Right renal pelvis (tissue), 4 donors: ENCODE measurements at regions not wholly inside any gene's neighbourhood (a gene's known extent, or its start where the extent isn't known, plus 50 kb on each side); places are given as distances from the start of the nearest gene placed in this dataset.
A peak's percentile ranks its signal among the peaks of the same experiment; 100 is the strongest.

Experiments used
- DNase-seq, 4 donors: peaks; one replicate each; pipeline ENCODE4 v3.0.0-alpha.2; 2013; ENCODE audit warnings: low read depth in 4 of 4, low spot score in 3 of 4, missing footprints in 1 of 4

DNA sequence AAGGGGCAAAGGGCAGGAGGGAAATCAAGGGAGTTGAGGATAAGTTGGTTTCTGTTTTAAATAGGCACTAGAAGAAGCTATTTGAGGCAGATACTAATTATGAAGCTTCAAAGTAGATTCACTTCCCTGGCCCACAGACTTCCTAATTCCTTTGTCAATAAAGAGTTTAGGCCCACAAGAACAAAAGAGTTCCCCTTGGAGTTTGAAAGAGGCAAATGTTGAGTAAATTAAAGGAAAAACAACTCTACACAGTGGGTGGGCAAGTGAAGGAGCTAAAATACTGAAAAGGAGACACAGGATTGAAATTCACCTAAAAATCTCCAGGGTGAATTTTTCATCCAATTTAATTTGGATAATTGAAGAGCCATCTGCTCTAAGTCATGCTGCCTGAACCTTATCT is 411.7 kb upstream of the RORA start:
- no peak for DNase-seq

DNA sequence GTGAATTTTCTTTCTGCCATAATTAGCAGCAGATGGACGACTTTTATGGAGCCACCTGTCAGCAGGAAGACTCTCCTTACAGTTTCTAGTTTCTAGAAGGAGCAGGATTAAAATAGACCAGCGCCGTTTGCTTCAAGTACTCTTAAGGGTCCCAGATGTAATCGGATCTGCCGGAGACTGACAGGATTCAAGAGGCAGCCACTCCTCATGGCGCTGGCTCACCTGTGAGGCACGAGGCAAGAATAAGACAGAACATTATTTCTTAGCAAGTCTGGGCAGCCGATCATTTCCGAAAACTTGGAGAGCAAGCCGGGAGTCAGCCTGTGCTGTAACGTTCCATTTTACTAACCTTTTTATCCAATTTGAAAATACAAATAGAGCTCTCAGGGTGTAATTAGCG is 410.4 kb upstream of the RORA start:
- no peak for DNase-seq

DNA sequence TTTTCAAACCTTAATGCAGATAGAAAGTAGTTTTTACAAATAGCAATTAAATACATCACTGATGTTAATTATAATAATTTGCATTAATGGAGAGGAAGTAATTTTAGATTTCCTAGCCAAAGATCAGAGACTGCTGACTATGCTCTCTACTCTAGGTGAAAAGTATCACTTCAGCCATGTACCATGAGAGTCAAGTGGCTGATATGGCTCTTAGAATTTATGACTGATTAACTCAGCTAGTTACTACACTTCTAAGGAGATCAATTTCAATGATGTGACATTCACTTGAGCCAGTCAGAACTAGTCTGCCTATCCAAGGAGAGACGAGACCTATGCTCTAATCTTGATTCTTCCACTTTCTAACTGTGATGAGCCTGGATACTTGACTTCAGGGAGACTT is 405.7 kb upstream of the RORA start:
- DNase-seq: no peak

DNA sequence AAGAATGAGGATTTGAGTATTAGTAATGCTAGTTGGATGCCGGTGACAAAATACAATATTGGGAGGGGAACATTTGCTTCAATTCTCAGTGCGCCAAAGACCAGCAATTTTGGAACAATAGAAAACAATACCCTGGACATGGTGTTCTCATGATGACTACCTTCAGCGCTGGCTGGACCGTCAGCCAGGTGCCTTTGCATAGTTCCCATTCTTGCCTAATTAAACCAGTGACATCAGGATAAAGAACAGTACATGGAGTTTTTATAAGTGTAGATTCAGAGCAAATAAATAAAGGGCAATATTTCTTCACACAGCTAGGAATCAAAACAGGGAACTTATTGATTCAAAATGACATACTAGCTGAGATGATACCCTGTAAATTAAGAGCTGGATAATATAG is 404.8 kb upstream of the RORA start:
- DNase-seq: no peak

DNA sequence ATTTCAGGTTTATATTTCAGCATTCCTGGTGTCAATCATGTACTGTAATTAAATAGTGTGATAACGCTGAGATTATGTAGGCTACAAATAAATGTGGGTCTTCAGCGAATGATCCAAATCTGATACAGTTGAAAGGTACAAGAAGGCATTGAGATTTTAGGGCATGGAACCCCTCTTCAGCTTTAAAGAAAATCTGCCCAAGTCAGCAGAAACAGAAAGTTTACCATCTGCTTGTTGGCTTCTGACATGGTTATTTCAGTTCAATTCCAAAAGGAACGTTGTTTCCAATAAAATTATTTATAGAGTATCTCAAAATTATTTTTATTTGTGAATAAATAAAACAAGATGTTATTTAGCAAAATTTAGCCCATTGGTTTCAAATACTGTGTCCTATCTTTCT is 400.2 kb upstream of the RORA start:
- DNase-seq: no peak

DNA sequence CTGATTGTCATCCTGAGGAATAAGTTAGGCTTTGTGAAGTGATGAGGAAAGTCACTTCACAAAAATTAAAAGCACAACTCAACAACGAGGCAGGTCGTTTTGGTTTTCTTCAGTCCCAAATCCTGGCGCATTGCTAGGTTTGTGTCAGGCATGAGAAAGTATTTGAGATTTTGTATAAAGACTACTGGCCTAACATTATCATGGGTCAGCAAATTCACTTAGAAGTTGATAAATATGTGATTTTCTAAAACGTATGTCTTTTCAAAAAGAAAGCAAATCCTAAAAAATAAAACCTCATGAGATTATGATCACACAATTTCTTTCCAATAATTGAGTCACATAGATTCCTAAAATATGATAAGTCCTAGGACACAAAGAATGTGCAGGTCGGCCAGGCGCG is 395.8 kb upstream of the RORA start:
- no peak for DNase-seq

DNA sequence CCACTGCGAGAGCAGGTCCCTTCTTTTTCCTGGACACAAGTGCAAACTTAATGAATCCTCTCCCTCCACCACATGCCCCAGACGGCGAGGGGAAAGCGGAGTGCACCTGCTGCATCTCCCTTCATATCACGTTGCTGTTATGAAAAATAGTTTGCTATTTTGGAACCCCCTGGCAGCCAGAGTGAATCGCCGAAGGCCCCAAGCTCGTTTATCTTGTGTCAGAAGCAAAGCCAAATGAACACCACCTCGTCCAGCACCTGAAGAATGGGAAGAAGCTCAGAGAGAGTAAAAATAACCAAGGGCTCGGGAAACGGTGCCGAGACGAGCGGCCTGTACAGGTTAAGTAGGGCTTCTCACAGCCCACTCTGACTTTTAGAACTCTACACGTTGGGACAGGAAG is 394.6 kb upstream of the RORA start:
- no peak for DNase-seq

DNA sequence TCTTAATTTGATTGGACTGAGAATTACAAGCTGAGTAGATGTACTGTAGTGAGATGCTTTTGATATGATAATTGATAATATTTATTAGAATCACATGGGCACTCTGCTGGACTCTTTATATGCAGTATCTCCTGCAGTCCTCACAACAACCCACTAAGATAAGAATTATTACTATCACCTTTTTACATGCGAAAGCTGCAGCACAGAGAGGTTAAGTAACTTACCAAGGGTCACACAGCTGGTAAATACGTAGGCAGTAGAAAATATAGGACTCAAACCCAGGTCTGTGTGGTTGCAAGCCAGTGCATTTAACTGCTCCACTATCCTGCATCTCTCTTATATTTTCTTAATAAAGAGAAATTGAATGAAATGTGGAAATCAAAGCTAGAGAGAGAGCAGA is 392.8 kb upstream of the RORA start:
- DNase-seq: no peak

DNA sequence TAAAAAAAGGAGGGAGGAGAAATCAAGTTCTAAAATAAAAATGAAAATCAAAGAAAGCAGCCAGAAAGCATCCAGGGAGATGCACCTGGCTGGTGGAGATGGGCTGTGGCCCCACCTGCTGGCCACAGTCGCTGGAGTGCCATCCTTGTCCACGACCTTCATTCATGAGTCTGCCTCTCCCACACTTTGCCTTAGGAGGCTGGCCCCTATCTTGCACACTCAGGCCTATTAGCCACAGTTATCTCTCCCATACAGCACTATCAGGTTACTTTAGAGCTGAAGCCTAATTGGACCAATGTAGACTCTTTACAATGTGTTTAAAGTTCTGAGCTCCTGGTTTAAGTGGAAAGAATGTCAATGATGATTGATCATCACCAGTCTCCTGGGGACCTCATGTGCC is 392.0 kb upstream of the RORA start:
- DNase-seq: peak in 2 of 4 donors; percentile 3 to 7

DNA sequence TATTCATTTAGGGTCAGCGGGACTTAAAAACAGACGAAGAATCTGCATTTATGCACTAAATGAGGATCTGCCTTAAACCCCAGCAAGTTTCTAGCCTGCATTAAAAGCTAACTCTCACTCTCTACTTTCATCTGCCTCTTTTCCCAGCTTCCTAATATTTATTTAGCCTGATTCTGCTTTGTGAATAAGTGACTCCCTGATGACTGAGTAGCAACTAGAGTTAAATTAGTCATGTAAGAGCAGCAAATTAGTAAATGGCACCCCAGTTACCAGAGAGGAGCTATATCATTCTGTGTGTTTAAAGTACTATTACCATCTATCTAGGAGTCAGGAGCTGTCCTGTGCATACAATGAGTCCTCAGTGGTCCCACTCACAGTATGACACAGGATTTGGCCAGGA is 391.0 kb upstream of the RORA start:
- no peak for DNase-seq

DNA sequence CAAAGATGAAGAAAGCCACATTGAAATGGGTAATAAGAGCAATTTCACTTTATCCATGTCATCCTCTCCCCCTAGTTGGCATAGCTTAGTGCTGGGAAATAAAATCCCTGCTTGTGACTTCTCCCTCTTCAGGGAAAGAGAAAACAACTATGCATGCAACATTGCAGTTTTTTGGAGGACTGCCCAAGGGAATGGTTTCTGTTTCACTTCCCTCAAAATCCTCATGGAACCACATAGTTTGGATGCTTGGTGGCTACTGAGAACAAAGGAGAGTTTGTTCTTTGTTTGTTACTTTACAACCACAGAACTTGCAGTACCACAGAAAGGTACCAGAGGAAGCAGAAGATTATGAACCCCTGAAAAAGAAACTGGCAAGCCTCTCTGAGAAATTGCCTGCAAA is 384.6 kb upstream of the RORA start:
- no peak for DNase-seq

DNA sequence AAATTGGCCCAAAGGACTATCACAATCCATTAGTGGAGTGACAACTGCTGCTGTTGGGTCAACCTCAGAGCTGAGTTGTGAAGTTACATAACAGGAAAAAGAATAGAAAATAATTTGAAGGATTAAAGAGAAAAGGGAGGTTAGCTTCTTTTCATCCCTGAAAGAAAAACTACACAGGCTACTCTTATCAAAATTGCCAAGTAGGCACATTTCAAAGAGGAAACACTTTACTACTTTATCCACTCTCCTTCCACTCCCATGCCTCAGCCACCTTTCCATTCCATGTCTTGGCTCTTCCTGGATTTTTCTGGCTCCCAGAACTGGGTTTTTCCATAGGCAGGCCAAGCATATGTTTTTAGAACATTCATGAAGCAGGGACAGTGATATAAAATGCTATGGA is 384.0 kb upstream of the RORA start:
- DNase-seq: no peak

DNA sequence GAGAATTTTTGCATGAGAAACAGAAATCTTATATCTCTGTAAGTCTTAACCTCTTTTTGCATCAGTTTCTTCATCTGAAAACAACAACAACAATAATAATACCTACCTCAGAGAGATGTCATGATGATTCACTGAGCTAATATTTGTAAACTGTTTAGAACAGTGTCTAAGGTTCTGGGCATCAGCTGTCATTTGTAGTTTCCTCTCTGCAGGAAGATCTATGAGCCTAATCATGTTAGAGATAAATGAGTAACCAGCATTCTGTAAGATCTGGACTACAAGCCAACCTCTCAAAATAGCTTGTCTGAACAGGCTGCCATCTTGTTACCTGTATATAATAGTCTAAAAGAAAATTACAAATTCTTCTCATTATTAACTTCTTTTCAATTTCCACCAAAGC is 383.0 kb upstream of the RORA start:
- no peak for DNase-seq

DNA sequence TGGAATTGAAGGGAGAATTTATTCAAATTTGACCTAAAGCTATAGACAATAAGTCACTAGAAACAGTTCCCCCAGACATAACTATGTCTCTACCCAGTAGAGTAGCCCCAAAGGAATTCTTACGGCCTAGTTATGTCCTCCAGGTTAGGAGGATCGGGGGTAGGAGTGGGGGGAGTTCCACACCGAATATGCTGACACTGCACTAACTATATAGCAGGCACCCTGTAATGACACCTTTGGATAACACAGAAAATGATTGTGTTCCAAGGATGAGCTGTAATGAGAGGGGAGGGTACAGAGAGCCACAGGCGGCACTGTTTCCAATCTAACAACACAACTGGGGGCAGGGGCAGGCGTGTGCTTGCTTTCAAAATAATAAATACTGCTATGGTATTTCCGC is 376.2 kb upstream of the RORA start:
- no peak for DNase-seq

DNA sequence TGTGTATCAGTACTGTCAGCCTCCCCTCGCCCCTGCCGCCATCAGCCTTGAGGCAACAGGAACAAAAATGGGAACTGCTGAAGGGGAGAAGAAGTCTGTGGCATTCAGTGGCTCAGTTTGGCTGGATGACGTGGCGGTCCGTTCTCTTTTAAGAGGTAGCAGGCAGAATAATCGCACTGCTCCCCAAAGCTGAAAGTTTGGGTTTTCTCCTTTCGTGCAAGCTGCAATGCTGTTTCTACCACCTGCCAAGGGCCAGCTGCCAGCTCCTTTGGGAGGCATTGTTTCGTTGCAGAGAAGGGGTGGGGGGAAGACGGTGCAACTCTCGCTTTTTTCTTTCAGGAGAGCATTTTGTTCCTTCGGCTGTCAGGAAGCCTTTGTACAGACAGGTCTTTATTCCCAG is 369.6 kb upstream of the RORA start:
- no peak for DNase-seq

DNA sequence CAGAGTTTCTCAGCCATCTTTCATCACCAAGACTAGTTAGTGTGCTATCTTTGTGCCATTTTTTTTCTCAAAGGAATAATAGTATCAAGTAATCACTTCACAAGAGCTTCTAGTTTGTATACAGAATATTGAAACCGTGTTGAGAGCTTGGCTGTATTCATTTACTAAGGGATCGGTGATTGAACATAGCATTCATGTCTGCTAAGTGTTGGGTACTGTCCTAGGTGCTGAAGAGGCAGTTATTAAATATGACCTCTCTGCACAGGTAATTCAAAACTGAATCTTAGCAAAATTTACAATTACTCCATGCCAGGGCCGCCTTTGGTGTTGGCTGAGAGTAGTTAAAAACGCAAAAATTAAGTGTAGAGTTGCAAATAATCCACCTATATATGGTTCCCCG is 355.3 kb upstream of the RORA start:
- DNase-seq: peak in 1 of 4 donors; percentile 4

DNA sequence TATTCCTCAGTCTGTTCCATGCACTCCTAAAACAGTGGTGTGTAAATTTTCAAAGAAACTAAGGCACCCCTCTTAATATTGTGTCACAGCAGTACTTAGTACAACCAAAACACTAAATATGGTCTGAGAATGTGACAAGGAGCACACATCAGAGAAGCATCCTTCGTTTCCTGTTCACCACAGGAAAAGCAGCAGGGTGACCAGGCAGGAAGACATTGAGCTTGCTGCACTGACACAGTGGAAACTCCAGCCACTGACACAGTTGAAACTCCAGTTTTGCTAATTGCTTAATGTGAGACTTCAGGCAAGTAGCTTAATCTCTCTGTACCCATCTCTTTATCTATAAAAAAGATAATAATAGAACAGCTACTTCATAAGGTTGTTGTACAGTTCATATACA is 353.0 kb upstream of the RORA start:
- DNase-seq: no peak

DNA sequence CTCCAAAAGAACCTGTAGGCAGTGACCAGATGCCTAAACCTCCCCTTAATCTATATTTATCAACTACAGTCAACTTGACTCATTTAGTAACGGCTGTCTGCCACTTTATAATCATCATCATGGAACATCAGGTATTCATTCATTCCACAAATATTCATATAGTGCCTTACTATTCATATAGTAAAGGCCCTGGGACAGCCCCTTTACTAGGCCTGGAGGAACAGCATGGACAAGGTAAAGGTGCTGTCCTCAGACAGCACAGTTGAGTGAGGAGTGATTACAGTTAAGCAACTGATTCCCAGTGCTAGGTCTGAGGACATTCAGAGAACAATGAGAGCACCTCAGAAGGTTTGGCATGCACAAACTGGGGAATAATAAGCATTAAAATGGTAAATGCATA is 346.5 kb upstream of the RORA start:
- DNase-seq: no peak

DNA sequence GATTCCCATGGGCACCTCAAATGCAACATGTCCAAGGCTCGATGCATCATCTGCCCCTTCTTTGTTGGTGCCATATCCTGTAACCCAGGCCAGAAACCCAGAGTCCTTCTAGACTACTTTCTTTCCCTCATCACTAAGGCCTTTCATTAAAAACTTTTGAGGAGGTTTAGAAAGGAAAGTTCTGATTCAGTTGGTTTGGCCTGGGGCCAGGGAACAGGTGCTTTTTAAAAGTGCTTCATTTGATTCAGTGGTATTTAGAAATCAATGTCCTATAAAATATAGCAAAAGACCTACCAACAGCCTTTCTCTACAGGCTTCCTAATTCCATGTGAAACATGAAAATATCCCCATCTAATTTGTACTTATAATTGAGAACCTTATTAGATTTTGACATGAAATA is 341.9 kb upstream of the RORA start:
- no peak for DNase-seq

DNA sequence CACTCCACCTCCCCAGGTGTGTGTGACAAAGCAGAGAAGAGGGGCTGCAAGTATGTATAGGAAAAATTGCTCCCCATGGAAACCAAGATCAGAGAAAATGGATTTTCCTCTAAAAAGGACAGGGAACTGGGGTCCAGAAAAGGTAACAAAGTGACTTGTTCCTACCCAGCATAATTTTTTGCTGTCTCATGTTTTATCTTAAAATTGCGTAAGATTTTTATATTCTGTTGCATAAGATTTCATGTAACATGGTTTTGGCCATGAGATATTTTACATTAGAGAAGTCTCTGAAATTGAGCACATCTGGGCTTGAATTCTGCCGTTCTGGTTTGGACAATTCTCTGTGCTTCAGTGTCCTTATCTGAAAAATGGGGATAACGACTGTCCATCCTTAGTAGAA is 335.7 kb upstream of the RORA start:
- DNase-seq: no peak

DNA sequence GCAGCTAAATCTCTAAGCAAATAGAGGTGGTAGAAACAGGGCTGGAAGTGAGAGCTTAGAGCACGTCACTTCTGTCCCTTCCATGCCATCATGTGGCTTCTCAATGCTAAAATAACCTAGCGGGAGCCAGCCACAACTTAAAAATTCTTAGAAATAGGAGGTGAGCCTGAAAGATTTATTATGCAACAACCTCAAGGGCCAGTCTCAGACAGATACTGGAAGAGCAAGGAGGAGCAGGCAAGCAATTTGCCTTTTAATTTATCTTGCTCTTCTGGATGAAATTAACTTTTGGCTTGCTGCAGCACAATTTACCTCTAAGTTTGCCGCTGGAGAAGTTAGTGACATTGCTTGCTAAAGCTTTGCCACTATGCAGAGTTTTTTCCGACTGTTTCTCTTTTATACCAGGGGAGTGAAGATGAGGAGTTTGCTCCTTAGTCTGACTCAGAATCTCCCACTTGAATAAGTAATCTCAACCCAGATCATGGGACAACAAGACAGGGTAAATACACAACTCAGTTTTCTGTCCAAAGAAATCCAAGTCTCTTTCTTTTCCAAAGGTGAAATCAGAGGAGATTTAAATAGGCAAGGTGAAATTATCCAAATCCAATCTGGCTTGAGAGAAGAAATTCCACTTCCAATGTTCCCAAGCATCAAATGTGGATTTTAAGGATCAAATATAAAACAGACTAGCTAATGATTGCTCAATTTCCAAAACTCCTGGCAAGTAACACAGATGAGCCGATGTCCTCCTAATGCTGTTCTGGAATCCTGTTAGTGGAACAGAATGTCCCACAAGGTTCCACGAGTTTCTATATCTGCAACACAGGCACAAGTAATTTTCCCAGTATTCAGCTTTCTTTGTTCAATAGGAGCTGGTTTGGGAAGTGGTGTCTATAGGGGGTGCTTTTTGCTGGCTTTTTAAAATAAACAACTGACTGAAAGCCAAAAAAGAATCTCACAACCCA is 329.4 kb upstream of the RORA start:
- no peak for DNase-seq

DNA sequence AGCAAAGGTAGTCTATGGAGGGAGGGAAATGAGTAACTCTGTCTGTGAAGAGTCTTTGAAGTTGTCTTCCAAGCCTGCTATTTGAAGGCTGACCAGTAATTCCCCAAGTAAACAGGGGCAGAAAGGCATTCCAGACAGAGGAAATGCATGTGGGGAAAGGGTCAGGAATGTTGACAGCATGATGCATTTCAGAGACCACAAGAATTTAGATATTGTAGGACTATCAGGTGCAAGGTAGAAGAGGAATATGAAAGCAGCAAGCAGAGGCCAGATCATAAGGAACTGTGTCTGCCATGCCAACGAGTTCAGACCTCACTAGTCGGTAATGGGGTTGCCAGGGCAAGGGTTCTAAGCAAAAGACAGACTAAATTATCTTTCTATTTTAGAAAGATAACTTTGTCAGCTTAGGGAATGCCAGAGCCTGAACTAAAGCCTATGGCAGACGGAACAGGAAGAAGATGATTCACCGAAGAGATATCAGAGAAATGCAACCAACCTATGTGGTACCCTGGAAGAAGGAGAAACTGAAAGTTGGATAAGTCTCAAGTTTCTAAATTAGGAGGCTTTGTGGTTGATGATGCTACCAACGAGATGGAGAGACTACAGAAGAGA is 327.0 kb upstream of the RORA start:
- DNase-seq: no peak
